ENCODE measurements at regions not wholly inside any gene's neighbourhood (a gene's known extent, or its start where the extent isn't known, plus 50 kb on each side); places are given as distances from the start of the nearest gene placed in this dataset.
A peak's percentile ranks its signal among the peaks of the same experiment; 100 is the strongest.

DNA sequence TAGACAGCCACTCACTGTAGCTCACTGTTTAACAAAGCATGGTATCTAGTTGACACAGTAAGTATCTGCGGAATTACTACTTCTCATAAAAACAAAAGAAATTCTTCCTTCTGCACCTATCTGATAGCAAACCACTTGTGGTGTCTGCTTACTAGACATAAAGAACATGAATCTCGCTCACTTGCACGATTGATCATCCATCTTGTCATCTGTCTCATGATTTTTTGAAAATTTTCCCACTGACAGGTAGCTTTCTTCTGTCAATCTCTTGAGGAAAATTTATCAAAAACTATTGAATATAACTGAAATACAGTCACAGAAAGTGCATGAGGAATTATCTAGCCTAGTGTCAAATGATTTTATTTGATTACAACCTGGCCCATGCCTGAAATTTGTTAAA, 291.6 kb upstream of the ANO3 start:
- DNase-seq (ENCODE audit: low spot score): no peak

GRCh38 chr11:26042113-26042512, 289.8 kb upstream of the ANO3 start:
- no peak for DNase-seq (ENCODE audit: low spot score)

GRCh38 chr11:26043665-26044064, 288.3 kb upstream of the ANO3 start:
- no peak for DNase-seq (ENCODE audit: low spot score)

DNA sequence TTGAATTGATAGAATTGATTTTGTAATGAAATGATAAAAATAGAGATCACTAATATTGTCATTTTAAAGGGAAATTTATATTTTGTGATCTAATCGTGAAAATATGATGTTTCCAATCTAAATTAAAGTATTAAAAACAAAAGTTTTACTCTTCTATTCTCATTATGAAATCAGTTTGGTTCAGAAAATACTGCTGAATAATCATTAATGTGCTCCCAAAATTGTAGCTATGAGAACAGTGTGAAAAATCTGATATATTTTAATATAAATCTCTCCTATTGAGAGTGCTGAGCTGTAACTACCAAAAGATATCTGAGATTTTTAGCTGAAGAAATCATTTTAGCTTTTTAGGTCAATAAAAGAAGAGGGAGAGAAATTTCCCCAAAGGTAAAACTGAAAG, 287.5 kb upstream of the ANO3 start:
- DNase-seq (ENCODE audit: low spot score): no peak

DNA sequence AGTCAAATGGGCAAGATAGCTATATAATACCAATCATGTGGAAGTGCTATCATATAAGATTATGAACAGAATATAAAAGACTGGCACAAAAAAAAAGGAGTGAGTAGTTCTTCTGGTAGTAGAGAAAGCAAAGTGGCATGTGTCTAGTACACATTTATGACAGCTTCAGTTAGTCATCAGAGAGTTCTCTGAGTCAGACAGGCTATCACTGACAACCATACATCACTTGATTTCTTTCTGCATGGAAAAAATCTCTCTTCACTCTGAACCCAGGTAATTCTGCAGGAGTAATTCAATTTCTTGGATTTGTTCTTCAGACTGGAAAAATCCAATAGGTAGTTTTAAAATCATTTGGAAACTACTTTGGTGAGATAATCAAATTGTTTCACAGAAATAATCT, 286.8 kb upstream of the ANO3 start:
- no peak for DNase-seq (ENCODE audit: low spot score)

DNA sequence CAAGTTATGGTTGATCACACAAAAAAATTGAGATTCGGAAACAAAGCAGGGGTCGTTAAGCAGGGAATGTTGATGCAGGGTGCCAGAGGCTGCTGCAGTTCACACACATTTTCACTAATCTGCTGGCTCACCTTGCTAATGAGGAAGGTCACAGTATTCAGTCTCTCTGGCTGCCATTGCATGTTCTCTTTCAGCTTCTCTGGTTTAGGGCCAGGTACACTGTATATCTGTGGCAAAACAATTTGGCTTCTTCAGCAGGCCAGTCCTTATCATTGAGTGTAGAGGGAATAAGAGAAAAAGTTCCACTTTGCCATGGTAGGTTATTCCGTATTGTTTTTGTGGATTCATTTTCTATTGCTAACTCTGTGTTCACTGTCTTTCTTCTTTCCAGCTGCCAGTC, 283.7 kb upstream of the ANO3 start:
- DNase-seq (ENCODE audit: low spot score): peak; percentile 11

- no peak for DNase-seq (ENCODE audit: low spot score)
Observed at GRCh38 chr11:26053966-26054365, 278.0 kb upstream of the ANO3 start.

- no peak for DNase-seq (ENCODE audit: low spot score)
Observed at GRCh38 chr11:26062660-26063059, 269.3 kb upstream of the ANO3 start.

GRCh38 chr11:26063915-26064314, 268.0 kb upstream of the ANO3 start:
- no peak for DNase-seq (ENCODE audit: low spot score)

GRCh38 chr11:26065944-26066343, 266.0 kb upstream of the ANO3 start:
- no peak for DNase-seq (ENCODE audit: low spot score)

GRCh38 chr11:26070714-26071380, 261.1 kb upstream of the ANO3 start:
- DNase-seq (ENCODE audit: low spot score): no peak

GRCh38 chr11:26072614-26073153, 259.2 kb upstream of the ANO3 start:
- DNase-seq (ENCODE audit: low spot score): no peak

- DNase-seq (ENCODE audit: low spot score): peak; percentile 89
Observed at GRCh38 chr11:26073646-26074045, 258.3 kb upstream of the ANO3 start.

DNA sequence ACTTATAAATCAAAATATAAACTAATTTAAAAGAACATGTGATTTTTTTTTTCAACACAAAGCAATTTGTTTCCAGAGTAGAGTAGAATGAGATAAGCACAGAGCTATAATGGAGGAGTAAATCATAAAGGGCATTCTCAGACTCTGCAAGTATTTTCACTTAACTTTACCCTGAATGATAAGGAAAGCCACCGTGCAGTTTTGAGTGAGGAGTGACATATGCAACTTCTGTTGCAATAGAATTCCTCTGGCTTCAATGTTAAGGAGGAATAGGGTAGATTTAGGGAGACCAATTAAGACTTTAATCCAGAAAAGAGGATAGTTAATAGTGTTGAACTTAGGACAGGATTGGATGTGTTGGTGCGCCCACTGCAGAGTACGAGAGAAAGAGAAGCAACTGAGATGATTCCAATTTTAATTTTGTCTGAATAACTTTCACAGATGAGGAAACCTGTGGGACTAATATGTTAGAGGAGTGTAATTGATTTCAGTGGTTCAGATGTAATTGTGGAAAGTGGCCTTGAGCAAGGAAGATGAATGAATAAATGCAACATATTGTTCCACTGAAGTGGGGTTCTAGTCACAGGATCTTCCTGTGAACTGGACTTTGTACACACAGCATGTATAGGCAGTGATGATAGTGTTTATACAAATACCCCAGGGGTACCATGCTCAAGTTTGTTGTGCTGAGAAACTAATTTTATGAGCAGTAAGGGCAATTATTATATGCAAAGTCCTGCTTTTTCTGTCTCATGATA, 255.5 kb upstream of the ANO3 start:
- DNase-seq (ENCODE audit: low spot score): no peak

DNA sequence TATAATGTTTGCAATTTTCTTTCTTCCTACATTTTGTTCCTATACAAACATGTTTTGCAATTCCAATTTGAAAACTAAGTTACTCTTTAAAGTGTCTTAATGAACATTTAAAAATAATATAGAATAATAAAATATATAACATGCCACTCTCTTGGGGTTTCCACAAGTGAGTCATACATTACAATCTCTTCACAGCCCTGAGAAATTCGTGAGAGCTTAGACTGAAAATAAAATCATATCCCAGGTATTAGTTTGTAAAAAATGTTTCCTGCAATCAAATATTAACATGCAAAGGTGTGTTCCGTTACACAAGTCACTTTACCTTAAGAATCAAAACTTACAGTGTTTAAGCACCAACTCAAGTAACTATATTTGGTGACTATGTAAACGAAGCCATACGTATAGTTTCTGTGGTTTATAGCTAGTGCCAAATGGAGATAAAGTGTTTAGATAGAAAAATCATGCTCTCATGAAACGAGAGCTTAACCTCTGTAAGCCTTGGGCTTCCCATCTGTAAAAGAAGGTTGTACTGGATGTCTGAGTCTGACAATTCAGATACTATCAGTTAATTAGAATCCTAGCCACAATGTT, 253.6 kb upstream of the ANO3 start:
- no peak for DNase-seq (ENCODE audit: low spot score)

DNA sequence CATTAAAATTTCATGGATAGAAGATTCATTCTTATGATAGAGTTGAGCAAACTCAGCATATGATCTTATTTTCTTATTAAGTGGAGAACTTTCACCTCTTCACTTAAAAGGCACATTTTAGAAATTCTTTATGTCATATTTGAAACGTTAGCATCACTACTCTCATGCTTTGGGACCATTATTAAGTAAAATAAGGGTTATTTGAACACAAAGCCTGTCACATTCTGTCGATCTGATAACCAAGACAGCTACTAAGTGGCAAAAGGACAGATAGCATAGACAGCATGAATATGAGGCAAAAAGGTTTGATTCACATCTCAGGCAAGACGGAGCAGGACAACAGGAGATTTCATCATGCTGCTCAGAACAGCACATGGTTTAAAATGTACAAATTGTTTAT, 247.6 kb upstream of the ANO3 start:
- no peak for DNase-seq (ENCODE audit: low spot score)

DNA sequence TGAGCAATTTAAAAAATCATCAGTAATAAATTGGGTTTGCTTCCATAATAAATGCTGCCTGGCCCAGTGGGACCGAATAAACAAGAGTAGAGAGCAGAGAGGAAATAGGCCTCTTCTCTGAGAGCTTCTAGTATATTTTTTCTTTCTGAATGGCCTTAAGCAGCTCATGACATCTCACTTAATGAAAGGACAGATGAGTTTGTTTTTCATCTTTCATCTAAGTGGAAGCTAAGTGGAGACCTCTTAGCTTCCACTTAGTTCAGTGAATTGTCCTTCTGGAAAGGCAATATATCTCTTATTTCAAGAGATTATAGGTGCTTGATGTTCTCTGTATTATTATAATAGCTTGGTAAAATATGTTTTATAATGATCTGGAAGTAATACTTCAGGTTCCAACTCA, 245.9 kb upstream of the ANO3 start:
- DNase-seq (ENCODE audit: low spot score): no peak

DNA sequence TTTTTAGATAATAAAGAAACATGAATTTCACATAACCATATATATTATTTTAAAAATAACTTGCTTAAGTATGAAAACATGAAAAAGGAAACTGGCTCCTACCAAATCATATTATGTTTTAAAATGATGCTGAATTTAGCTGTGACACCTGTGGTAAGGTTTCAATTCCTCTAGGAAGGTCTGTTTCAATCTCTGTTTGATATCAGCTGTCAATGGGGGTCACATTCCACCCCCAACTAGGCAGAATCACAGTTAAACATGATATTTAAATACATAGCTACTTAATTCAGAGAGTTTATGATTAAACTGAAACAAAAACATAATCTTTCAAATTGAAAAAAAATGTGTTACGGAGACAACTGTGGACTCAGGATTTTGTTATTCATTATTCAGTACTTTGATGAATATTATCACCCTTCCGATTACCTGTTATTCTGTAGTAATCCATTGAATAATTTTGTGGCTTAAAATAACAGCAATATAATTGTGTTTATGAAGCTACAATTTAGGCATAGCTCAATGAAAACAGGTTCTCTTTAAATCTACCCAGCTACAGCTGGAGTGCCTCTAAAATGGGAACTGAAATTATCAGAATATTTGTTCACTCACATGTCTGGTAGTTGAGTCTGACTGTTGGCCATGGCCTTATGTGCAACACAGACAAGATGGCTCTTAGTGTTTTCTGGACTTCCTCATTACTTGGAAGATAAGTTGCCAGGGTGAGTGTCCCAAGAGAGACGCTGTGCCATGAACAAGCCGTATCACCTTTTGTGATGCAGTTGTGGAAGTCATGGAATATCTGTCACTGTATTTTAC, 244.6 kb upstream of the ANO3 start:
- no peak for DNase-seq (ENCODE audit: low spot score)

- no peak for DNase-seq (ENCODE audit: low spot score)
Observed at GRCh38 chr11:26088391-26088790, 243.5 kb upstream of the ANO3 start.

DNA sequence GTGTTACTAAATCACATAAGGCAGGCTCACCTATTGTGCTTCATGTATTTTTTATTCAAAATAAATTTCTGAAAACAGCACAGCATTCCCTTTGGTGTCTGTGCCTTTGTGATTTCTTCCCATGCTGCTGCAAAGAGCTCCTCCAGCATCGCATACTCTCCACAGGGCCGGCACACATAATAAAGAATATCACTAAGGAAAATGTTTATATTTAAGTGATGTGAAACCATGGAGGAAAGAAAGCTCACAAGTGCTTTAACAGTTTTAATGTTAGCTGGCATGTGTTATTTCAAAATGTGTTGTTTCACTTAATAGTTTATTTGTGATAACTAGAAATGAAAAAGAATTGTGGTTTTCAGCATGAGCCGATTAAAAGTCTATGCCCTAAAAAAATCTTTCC, 241.3 kb upstream of the ANO3 start:
- DNase-seq (ENCODE audit: low spot score): no peak

DNA sequence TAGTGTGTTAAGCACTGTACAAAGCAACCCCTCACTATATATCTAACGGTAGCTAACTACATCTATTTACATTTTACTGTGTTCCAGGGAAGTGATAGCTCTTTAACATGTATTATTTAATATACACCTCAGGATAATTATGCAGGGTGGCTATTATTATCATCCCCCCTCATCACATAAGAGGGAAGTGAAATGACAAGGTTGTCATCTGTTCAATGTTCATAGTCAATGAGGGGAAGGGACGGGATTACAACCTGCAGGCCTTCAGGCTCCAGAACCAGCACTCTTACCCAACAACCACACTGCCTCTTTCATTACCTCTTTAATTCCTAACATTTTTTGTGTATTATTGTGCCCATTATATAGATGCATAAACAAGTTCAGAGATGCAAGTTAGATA, 238.7 kb upstream of the ANO3 start:
- no peak for DNase-seq (ENCODE audit: low spot score)

- DNase-seq (ENCODE audit: low spot score): no peak
Observed at GRCh38 chr11:26095340-26095739, 236.6 kb upstream of the ANO3 start.
